SK-N-SH treated with all-trans-retinoic acid at 6 μM for 48 hours (cell line): ENCODE measurements at regions not wholly inside any gene's neighbourhood (a gene's known extent, or its start where the extent isn't known, plus 50 kb on each side); places are given as distances from the start of the nearest gene placed in this dataset.

ENCODE experiments used
- ATAC-seq: fragments of 200-7000 bp; cut with Tn5 transposase; 3 replicates; pipeline ENCODE4 v1.9.1; 2020; ENCODE audit warnings: mild to moderate bottlenecking, moderate library complexity
- ARNTL ChIP-seq: fragments of 450-650 bp; formaldehyde crosslinking; IDR thresholded peaks from 2 replicates; pipeline ENCODE4 v1.5.0; 2020; ENCODE audit warnings: low read depth, mild to moderate bottlenecking, moderate library complexity, borderline replicate concordance
- BACH2 ChIP-seq: fragments of 250-450 bp; sonication (Bioruptor Pico); IDR thresholded peaks from 2 replicates; pipeline ENCODE4 v1.9.0; 2021; ENCODE audit warnings: mild to moderate bottlenecking, borderline replicate concordance
- CSDC2 ChIP-seq: fragments of 250-450 bp; sonication (Bioruptor Pico); IDR thresholded peaks from 2 replicates; pipeline ENCODE4 v1.5.0; 2020; ENCODE audit warnings: mild to moderate bottlenecking, moderate library complexity
- GLIS3 ChIP-seq: fragments of 250-450 bp; sonication (Bioruptor Pico); IDR thresholded peaks from 2 replicates; pipeline ENCODE4 v1.5.0; 2020; ENCODE audit warnings: mild to moderate bottlenecking, moderate library complexity
- ISL1 ChIP-seq: fragments of 250-450 bp; sonication (Bioruptor Pico); IDR thresholded peaks from 2 replicates; pipeline ENCODE4 v2.1.2; 2022; ENCODE audit warnings: mild to moderate bottlenecking, moderate library complexity
- OSR1 ChIP-seq: fragments of 250-450 bp; sonication (Bioruptor Pico); IDR thresholded peaks from 2 replicates; pipeline ENCODE4 v1.8.0; 2022; ENCODE audit warnings: moderate library complexity, mild to moderate bottlenecking, inconsistent platforms
- RARB ChIP-seq: fragments of 250-450 bp; sonication (Bioruptor Pico); IDR thresholded peaks from 2 replicates; pipeline ENCODE4 v1.8.0; 2021; ENCODE audit warnings: mild to moderate bottlenecking, moderate library complexity
- TCF4 ChIP-seq: fragments of 250-450 bp; sonication (Bioruptor Pico); IDR thresholded peaks from 2 replicates; pipeline ENCODE4 v1.8.0; 2021; ENCODE audit warnings: mild to moderate bottlenecking, moderate library complexity, borderline replicate concordance
- TOX ChIP-seq: fragments of 250-450 bp; sonication (Bioruptor Pico); IDR thresholded peaks from 2 replicates; pipeline ENCODE4 v1.8.0; 2021; ENCODE audit warnings: mild to moderate bottlenecking, moderate library complexity, borderline replicate concordance
- ZFP3 ChIP-seq: fragments of 250-450 bp; sonication (Bioruptor Pico); IDR thresholded peaks from 2 replicates; pipeline ENCODE4 v1.5.0; 2020; ENCODE audit warnings: mild to moderate bottlenecking, moderate library complexity
- ZFP30 ChIP-seq: fragments of 450-650 bp; formaldehyde crosslinking; IDR thresholded peaks from 2 replicates; pipeline ENCODE4 v1.5.0; 2022; ENCODE audit warnings: mild to moderate bottlenecking, moderate library complexity
- ZNF70 ChIP-seq: fragments of 450-650 bp; formaldehyde crosslinking; IDR thresholded peaks from 2 replicates; pipeline ENCODE4 v1.5.0; 2020; ENCODE audit warnings: mild to moderate bottlenecking, moderate library complexity
- ZNF8 ChIP-seq: fragments of 450-650 bp; formaldehyde crosslinking; IDR thresholded peaks from 2 replicates; pipeline ENCODE4 v1.5.0; 2020; ENCODE audit warnings: mild to moderate bottlenecking, moderate library complexity
- TF ChIP-seq, protein P1 (sequence below): fragments of 250-450 bp; sonication (Bioruptor Pico); IDR thresholded peaks from 2 replicates; pipeline ENCODE4 v1.5.1; 2020; ENCODE audit warnings: low read depth, mild to moderate bottlenecking, moderate library complexity
- TF ChIP-seq, protein P2 (sequence below): fragments of 250-450 bp; sonication (Bioruptor Pico); IDR thresholded peaks from 2 replicates; pipeline ENCODE4 v1.5.1; 2021; ENCODE audit warnings: mild to moderate bottlenecking, moderate library complexity
- TF ChIP-seq, protein P3 (sequence below): fragments of 250-450 bp; sonication (Bioruptor Pico); IDR thresholded peaks from 2 replicates; pipeline ENCODE4 v1.8.0; 2021; ENCODE audit warnings: low read depth, mild to moderate bottlenecking, moderate library complexity, borderline replicate concordance
- TF ChIP-seq, protein P4 (sequence below): fragments of 250-450 bp; sonication (Bioruptor Pico); IDR thresholded peaks from 2 replicates; pipeline ENCODE4 v1.8.0; 2020; ENCODE audit warnings: mild to moderate bottlenecking, moderate library complexity, borderline replicate concordance
- TF ChIP-seq, protein P5 (sequence below): fragments of 250-450 bp; sonication (Bioruptor Pico); IDR thresholded peaks from 2 replicates; pipeline ENCODE4 v1.5.0; 2020; ENCODE audit warnings: mild to moderate bottlenecking, moderate library complexity

DNA sequence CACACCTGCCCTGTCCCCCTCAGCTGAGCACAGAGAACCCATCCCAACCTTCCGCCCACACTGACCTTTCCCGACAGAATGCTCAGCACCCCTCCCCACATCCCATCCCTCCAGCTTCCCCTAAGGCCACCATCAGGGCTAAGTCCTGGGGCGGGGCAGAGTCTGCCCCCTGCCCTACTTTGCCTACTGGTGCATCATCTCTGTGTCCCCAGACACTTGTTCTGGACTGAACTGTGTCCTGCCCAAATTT, 109.8 kb downstream of the CTTN start:
- TF ChIP-seq, protein P1, sequence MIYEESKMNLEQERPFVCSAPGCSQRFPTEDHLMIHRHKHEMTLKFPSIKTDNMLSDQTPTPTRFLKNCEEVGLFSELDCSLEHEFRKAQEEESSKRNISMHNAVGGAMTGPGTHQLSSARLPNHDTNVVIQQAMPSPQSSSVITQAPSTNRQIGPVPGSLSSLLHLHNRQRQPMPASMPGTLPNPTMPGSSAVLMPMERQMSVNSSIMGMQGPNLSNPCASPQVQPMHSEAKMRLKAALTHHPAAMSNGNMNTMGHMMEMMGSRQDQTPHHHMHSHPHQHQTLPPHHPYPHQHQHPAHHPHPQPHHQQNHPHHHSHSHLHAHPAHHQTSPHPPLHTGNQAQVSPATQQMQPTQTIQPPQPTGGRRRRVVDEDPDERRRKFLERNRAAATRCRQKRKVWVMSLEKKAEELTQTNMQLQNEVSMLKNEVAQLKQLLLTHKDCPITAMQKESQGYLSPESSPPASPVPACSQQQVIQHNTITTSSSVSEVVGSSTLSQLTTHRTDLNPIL (CRISPR knock-in tag): no peak
- TF ChIP-seq BACH2 (CRISPR knock-in tag) (no peak), TOX (no peak), ZFP3 (CRISPR knock-in tag) (no peak), ISL1 (CRISPR knock-in tag) (no peak)
- TF ChIP-seq, protein P2, sequence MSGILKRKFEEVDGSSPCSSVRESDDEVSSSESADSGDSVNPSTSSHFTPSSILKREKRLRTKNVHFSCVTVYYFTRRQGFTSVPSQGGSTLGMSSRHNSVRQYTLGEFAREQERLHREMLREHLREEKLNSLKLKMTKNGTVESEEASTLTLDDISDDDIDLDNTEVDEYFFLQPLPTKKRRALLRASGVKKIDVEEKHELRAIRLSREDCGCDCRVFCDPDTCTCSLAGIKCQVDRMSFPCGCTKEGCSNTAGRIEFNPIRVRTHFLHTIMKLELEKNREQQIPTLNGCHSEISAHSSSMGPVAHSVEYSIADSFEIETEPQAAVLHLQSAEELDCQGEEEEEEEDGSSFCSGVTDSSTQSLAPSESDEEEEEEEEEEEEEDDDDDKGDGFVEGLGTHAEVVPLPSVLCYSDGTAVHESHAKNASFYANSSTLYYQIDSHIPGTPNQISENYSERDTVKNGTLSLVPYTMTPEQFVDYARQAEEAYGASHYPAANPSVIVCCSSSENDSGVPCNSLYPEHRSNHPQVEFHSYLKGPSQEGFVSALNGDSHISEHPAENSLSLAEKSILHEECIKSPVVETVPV (CRISPR knock-in tag): no peak
- TF ChIP-seq, protein P3, sequence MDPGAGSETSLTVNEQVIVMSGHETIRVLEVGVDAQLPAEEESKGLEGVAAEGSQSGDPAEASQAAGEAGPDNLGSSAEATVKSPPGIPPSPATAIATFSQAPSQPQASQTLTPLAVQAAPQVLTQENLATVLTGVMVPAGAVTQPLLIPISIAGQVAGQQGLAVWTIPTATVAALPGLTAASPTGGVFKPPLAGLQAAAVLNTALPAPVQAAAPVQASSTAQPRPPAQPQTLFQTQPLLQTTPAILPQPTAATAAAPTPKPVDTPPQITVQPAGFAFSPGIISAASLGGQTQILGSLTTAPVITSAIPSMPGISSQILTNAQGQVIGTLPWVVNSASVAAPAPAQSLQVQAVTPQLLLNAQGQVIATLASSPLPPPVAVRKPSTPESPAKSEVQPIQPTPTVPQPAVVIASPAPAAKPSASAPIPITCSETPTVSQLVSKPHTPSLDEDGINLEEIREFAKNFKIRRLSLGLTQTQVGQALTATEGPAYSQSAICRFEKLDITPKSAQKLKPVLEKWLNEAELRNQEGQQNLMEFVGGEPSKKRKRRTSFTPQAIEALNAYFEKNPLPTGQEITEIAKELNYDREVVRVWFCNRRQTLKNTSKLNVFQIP (CRISPR knock-in tag): no peak
- no peak for ATAC-seq

DNA sequence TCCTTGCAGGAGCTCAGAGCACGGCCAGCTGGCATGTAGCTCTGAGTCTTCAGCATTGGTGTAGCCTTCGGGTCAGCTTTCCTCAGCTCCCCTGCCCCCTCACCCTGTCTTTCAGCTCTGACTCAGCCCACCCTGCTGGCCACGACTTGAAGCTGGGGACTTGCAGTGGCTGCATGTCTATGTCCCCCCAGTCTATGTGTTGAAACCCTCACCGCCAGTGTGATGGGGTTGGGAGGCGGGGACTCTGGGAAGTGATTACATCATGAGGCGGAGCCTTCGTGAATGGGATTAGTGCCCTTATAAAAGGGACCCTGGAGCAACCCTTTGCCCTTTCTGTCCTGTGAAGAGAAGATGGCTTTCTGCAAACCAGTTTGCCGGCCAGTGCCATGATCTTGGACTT, 111.1 kb downstream of the CTTN start:
- TF ChIP-seq TOX (no peak), RARB (CRISPR knock-in tag) (no peak), ARNTL (no peak), ZNF70 (no peak), ISL1 (CRISPR knock-in tag) (no peak), TCF4 (CRISPR knock-in tag) (no peak), OSR1 (CRISPR knock-in tag) (no peak), ZNF8 (no peak), ZFP30 (no peak)
- TF ChIP-seq, protein P3 (CRISPR knock-in tag): no peak
- TF ChIP-seq, protein P4, sequence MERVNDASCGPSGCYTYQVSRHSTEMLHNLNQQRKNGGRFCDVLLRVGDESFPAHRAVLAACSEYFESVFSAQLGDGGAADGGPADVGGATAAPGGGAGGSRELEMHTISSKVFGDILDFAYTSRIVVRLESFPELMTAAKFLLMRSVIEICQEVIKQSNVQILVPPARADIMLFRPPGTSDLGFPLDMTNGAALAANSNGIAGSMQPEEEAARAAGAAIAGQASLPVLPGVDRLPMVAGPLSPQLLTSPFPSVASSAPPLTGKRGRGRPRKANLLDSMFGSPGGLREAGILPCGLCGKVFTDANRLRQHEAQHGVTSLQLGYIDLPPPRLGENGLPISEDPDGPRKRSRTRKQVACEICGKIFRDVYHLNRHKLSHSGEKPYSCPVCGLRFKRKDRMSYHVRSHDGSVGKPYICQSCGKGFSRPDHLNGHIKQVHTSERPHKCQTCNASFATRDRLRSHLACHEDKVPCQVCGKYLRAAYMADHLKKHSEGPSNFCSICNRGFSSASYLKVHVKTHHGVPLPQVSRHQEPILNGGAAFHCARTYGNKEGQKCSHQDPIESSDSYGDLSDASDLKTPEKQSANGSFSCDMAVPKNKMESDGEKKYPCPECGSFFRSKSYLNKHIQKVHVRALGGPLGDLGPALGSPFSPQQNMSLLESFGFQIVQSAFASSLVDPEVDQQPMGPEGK (CRISPR knock-in tag): no peak
- TF ChIP-seq, protein P1 (CRISPR knock-in tag): no peak
- TF ChIP-seq, all 23 proteins: peak for 0
- no peak for ATAC-seq

DNA sequence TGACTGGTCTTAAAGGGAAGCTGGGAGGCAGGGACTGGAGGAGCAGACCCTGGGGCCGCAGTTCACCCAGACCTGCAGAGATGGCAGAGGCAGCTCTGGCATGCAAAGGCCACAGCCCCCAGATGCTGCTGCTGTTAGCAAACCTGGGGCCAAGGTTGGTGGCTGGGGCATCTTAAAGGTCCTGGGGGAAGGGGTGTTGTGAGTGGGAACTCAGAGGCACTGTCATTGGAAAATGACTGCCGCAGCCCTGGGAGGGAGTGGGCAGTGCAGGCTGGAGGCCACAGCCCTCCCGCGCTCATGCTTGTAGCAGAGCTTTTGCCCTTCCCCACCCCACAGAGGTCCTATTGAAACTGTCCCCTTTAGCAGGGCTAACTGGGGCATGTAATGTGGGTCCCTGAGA, 111.8 kb downstream of the CTTN start:
- ATAC-seq: no peak
- TF ChIP-seq ZNF8: no peak
- TF ChIP-seq, protein P2 (CRISPR knock-in tag): no peak
- no peak for TF ChIP-seq OSR1 (CRISPR knock-in tag)
- TF ChIP-seq, protein P5, sequence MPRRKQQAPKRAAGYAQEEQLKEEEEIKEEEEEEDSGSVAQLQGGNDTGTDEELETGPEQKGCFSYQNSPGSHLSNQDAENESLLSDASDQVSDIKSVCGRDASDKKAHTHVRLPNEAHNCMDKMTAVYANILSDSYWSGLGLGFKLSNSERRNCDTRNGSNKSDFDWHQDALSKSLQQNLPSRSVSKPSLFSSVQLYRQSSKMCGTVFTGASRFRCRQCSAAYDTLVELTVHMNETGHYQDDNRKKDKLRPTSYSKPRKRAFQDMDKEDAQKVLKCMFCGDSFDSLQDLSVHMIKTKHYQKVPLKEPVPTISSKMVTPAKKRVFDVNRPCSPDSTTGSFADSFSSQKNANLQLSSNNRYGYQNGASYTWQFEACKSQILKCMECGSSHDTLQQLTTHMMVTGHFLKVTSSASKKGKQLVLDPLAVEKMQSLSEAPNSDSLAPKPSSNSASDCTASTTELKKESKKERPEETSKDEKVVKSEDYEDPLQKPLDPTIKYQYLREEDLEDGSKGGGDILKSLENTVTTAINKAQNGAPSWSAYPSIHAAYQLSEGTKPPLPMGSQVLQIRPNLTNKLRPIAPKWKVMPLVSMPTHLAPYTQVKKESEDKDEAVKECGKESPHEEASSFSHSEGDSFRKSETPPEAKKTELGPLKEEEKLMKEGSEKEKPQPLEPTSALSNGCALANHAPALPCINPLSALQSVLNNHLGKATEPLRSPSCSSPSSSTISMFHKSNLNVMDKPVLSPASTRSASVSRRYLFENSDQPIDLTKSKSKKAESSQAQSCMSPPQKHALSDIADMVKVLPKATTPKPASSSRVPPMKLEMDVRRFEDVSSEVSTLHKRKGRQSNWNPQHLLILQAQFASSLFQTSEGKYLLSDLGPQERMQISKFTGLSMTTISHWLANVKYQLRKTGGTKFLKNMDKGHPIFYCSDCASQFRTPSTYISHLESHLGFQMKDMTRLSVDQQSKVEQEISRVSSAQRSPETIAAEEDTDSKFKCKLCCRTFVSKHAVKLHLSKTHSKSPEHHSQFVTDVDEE (CRISPR knock-in tag): no peak
- TF ChIP-seq ZNF70: no peak
- no peak for TF ChIP-seq RARB (CRISPR knock-in tag)
- TF ChIP-seq CSDC2 (CRISPR knock-in tag): no peak
- no peak for TF ChIP-seq BACH2 (CRISPR knock-in tag)
- TF ChIP-seq ZFP30: no peak
- no peak for TF ChIP-seq ISL1 (CRISPR knock-in tag)
- TF ChIP-seq ZFP3 (CRISPR knock-in tag): no peak
- TF ChIP-seq, protein P3 (CRISPR knock-in tag): no peak
- TF ChIP-seq TCF4 (CRISPR knock-in tag): no peak
- TF ChIP-seq, protein P4 (CRISPR knock-in tag): no peak
- TF ChIP-seq GLIS3 (CRISPR knock-in tag): no peak
- no peak for TF ChIP-seq ARNTL
